GM12878 (cell line): ENCODE measurements at regions not wholly inside any gene's neighbourhood (a gene's known extent, or its start where the extent isn't known, plus 50 kb on each side); places are given as distances from the start of the nearest gene placed in this dataset.

Experiments used
- ATAC-seq: fragments of 200-7000 bp; cut with Tn5 transposase; 3 replicates; pipeline ENCODE4 v1.9.1; 2020; ENCODE audit warnings: mild to moderate bottlenecking, moderate library complexity
- BruUV-seq: library from RNA; stranded (reverse); fragments of 400-500 nt; replicated peaks from 2 replicates; lab custom pipeline; 2021; lab: Mats Ljungman, UMichigan
- CTCF ChIA-PET: fragments of 300-600 bp; sonication (Branson Sonifier 250); formaldehyde crosslinking; extraction: SDS; loops from one replicate; lab custom pipeline; 2021; ENCODE audit warnings: inconsistent platforms; lab: Yijun Ruan, JAX
- POLR2A ChIA-PET: fragments of 350-600 bp; formaldehyde crosslinking; extraction: SDS; loops from one replicate; lab custom pipeline; 2021; ENCODE audit warnings: inconsistent platforms; lab: Charles Lee
- RAD21 ChIA-PET: fragments of 300-600 bp; sonication (Branson Sonifier 250); formaldehyde crosslinking; loops from one replicate; lab custom pipeline; 2023; ENCODE audit warnings: antibody characterized with exemption; ENCODE audit not compliant: unreplicated experiment; lab: Charles Lee
- SMC1A ChIA-PET: fragments of 300-600 bp; sonication (Branson Sonifier 250); formaldehyde crosslinking; loops from one replicate; lab custom pipeline; 2023; ENCODE audit not compliant: unreplicated experiment, uncharacterized antibody; lab: Charles Lee
- DNase-seq: peaks from one replicate; pipeline ENCODE4 v3.0.0-alpha.2; 2011; ENCODE audit warnings: low read depth, low spot score
- FAIRE-seq: peaks from 3 replicates; lab custom pipeline; 2011; peaks lifted over from hg19 to GRCh38; lab: Jason Lieb, UNC
- H2AFZ ChIP-seq: 2 replicates; pipeline ENCODE4 v1.6.0; 2011; ENCODE audit warnings: low read depth, low read length, control low read depth; ENCODE audit not compliant: control insufficient read depth
- H3K27ac ChIP-seq: 2 replicates; pipeline ENCODE4 v1.5.1; 2011; ENCODE audit warnings: control low read depth; ENCODE audit not compliant: control insufficient read depth, insufficient read depth
- H3K27me3 ChIP-seq, 2 experiments: replicated peaks in 1 of 2; 2 replicates each; pipeline versions ENCODE4 v1.6.0 to v1.6.1; 2011; ENCODE audit warnings: low read length in 1 of 2; ENCODE audit not compliant: control insufficient read depth in 2 of 2, insufficient read depth in 2 of 2
- H3K36me3 ChIP-seq, 2 experiments: 2 replicates each; pipeline ENCODE4 v1.5.1; 2011; ENCODE audit warnings: low read length in 1 of 2; ENCODE audit not compliant: control insufficient read depth in 2 of 2, insufficient read depth in 2 of 2
- H3K4me1 ChIP-seq: 2 replicates; pipeline ENCODE4 v1.6.1; 2011; ENCODE audit warnings: mild to moderate bottlenecking, low read length, moderate library complexity, mixed read lengths; ENCODE audit not compliant: control insufficient read depth, insufficient read depth
- H3K4me2 ChIP-seq: 2 replicates; pipeline ENCODE4 v1.6.0; 2011; ENCODE audit warnings: control low read depth; ENCODE audit not compliant: control insufficient read depth, insufficient read depth
- H3K4me3 ChIP-seq: fragments of 200-600 bp; sonication (generic); 2 replicates; pipeline ENCODE4 v1.5.1; 2016
- H3K79me2 ChIP-seq: 2 replicates; pipeline ENCODE4 v1.6.0; 2011; ENCODE audit warnings: low read length; ENCODE audit not compliant: control insufficient read depth, insufficient read depth
- H3K9ac ChIP-seq: 2 replicates; pipeline ENCODE4 v1.8.0; 2011; ENCODE audit warnings: low read length, control low read depth, mixed read lengths; ENCODE audit not compliant: control insufficient read depth, insufficient read depth
- H3K9me3 ChIP-seq: replicated peaks from 3 replicates; pipeline ENCODE4 v1.5.1; 2011; ENCODE audit warnings: mild to moderate bottlenecking, low read length; ENCODE audit not compliant: control insufficient read depth, insufficient read depth
- H4K20me1 ChIP-seq: 2 replicates; pipeline ENCODE4 v1.6.0; 2011; ENCODE audit not compliant: control insufficient read depth, insufficient read depth
- KAT2A ChIP-seq: conservative IDR thresholded peaks from 2 replicates; pipeline ENCODE4 v1.6.1; 2011; ENCODE audit warnings: low read depth, low read length; ENCODE audit not compliant: control insufficient read depth
- WGBS: methylation state at CpG from one replicate; pipeline ENCODE4 v1.1.6; 2016; ENCODE audit warnings: low lambda C conversion rate; ENCODE audit not compliant: insufficient replicate concordance, insufficient coverage; ENCODE audit errors: missing lambda C conversion rate; 5-methylcytosine and 5-hydroxymethylcytosine counted together
- in situ Hi-C: fragments of 300-500 bp; cut with MboI; formaldehyde crosslinking; loops from 9 replicates; pipeline ENCODE4 v1.14.3; 2018; ENCODE audit warnings: mixed read lengths
- intact Hi-C: fragments of 100-400 bp; cut with micrococcal nuclease; formaldehyde crosslinking; loops from one replicate; pipeline ENCODE4 v1.14.2; 2022; ENCODE audit not compliant: unreplicated experiment
- TF ChIP-seq, protein P1 (sequence below): fragments of 450-650 bp; IDR thresholded peaks from 2 replicates; pipeline ENCODE4 v1.6.1; 2017; ENCODE audit warnings: low read depth, mild to moderate bottlenecking, moderate library complexity

DNA sequence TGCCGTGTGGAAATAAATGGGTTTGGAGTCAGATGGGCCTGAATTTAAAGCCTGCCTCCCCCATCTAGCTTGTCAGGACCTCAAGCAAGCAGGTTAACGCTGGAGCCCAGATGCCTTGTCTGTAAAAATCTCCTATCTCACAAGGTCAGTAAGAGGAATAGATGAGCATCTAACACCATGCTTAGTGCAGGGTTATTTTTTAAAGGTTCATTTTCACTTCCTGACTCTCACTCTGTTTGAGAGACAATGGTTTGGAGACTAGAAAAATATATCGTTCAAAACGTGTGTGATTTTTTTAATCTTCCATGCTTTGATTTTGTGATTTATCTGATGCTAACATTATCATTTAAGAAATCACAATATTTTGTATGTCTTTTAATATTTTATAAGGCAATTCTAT is 114.0 kb upstream of the TAB2 start (continued):
- TF ChIP-seq KAT2A = no peak
- TF ChIP-seq, all 136 proteins: peak for 0

- in situ Hi-C loops = no loop called here
- CTCF ChIA-PET = no interaction called here
- no peak overlapping the region for H3K9ac ChIP-seq
- TF ChIP-seq, protein P1, sequence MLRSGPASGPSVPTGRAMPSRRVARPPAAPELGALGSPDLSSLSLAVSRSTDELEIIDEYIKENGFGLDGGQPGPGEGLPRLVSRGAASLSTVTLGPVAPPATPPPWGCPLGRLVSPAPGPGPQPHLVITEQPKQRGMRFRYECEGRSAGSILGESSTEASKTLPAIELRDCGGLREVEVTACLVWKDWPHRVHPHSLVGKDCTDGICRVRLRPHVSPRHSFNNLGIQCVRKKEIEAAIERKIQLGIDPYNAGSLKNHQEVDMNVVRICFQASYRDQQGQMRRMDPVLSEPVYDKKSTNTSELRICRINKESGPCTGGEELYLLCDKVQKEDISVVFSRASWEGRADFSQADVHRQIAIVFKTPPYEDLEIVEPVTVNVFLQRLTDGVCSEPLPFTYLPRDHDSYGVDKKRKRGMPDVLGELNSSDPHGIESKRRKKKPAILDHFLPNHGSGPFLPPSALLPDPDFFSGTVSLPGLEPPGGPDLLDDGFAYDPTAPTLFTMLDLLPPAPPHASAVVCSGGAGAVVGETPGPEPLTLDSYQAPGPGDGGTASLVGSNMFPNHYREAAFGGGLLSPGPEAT = no peak
- TF ChIP-seq, all 136 proteins: peak for 0
- ATAC-seq (no peak), DNase-seq (no peak), FAIRE-seq (no peak)
- Histone ChIP-seq H3K27me3 (no peaks in the 10 kb centered on the region), H3K36me3 (no peaks in the 10 kb centered on the region), H2AFZ (no peak overlapping the region), H3K4me3 (no peak overlapping the region), H3K79me2 (no peaks in the 10 kb centered on the region), H3K4me2 (no peak overlapping the region), H3K9me3 (no peaks in the 10 kb centered on the region), H4K20me1 (no peaks in the 10 kb centered on the region), H3K27ac (no peak overlapping the region), H3K4me1 (peaks cover 32% of the 10 kb centered on the region)
- 74% methylated on average over 4 of the region's 4 CpGs for WGBS
- intact Hi-C loops = no loop called here
- BruUV-seq = no TSS peak
- RAD21 ChIA-PET = interaction anchor here (1.1 kb wide), 1 partner anchor 24 kb away, joined by 3 read pairs; no protein-coding TSS in a partner anchor
- SMC1A ChIA-PET = interaction anchor here (0.6 to 11.2 kb wide), 5 partner anchors 9 to 108 kb away, joined by 3 to 116 read pairs (median 4); no protein-coding TSS in a partner anchor
- POLR2A ChIA-PET = no interaction called here
Observed at GRCh38 chr6:149208134-149208601, 109.3 kb upstream of the TAB2 start.
